IgD-negative memory B cell (primary cell): ENCODE measurements at regions not wholly inside any gene's neighbourhood (a gene's known extent, or its start where the extent isn't known, plus 50 kb on each side); places are given as distances from the start of the nearest gene placed in this dataset.
A peak's percentile ranks its signal among the peaks of the same experiment; 100 is the strongest.
"Not testable (repeated sequence)": the region's sequence is repeated elsewhere in the genome, so short reads cannot be mapped to it uniquely, and the experiment has no call there.

Experiments
- H3K27ac Mint-ChIP-seq, 3 donors: one replicate each; pipeline ENCODE4 v1.8.0; 2020 to 2022; ENCODE audit warnings: mild to moderate bottlenecking in 3 of 3, mixed read lengths in 3 of 3, moderate library complexity in 1 of 3
- H3K27me3 Mint-ChIP-seq: one replicate; pipeline ENCODE4 v1.8.0; 2021; ENCODE audit warnings: mixed read lengths
- H3K36me3 Mint-ChIP-seq: one replicate; pipeline ENCODE4 v1.8.0; 2020; ENCODE audit warnings: mild to moderate bottlenecking, mixed read lengths
- H3K4me1 Mint-ChIP-seq, 3 donors: one replicate each; pipeline ENCODE4 v1.8.0; 2020 to 2022; ENCODE audit warnings: mixed read lengths in 3 of 3, mild to moderate bottlenecking in 1 of 3
- H3K4me3 Mint-ChIP-seq, 4 donors: one replicate each; pipeline ENCODE4 v1.8.0; 2020 to 2022; ENCODE audit warnings: mild to moderate bottlenecking in 4 of 4, mixed read lengths in 4 of 4, moderate library complexity in 3 of 4
- H3K9me3 Mint-ChIP-seq, 3 donors: one replicate each; pipeline ENCODE4 v1.8.0; 2020 to 2021; ENCODE audit warnings: mixed read lengths in 3 of 3, mild to moderate bottlenecking in 1 of 3

- Mint-ChIP-seq H3K4me1 (peaks cover 0 to 1% (median 0%) of the 10 kb centered on the region in 3 donors), H3K36me3 (peaks cover 3% of the 10 kb centered on the region)
Measured at GRCh38 chr7:56483861-56484550, 367.8 kb upstream of the NUPR2 start.

GRCh38 chr7:56483153-56483552 lies 366.9 kb upstream of the NUPR2 start:
- H3K27ac Mint-ChIP-seq: no peak overlapping the region
- peaks cover 0 to 1% (median 0%) of the 10 kb centered on the region in 3 donors for H3K4me1 Mint-ChIP-seq
- no peak overlapping the region for H3K4me3 Mint-ChIP-seq
- peaks cover 3% of the 10 kb centered on the region for H3K36me3 Mint-ChIP-seq
- H3K27me3 Mint-ChIP-seq: no peaks in the 10 kb centered on the region
- H3K9me3 Mint-ChIP-seq: peaks cover 8 to 24% (median 19%) of the 10 kb centered on the region in 3 donors

More at GRCh38 chr7:56483861-56484550, 367.8 kb upstream of the NUPR2 start:
- H3K27ac Mint-ChIP-seq: no peak overlapping the region
- H3K9me3 Mint-ChIP-seq: peaks cover 6 to 27% (median 24%) of the 10 kb centered on the region in 3 donors
- no peaks in the 10 kb centered on the region for H3K27me3 Mint-ChIP-seq
- no peak overlapping the region for H3K4me3 Mint-ChIP-seq

DNA sequence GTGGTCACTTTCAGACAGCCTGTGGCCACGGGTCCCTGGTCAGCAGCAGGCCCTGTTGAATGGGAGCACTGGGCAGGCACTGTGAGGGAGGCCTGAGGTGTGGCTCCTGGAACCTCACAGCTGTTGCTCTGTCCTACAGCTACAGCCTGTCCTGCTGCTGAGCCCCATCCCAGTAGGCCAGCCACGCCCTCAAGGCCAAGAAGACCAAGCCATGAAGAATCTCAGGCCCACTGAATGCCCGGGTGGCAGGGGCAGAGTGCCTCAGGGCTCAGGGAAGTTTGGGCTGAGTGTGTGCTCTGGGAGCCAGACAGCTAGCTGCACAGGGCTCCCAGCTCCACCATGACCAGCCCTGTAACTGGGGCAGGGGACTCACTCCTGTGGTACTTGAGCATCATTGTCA lies 363.5 kb upstream of the NUPR2 start:
- Mint-ChIP-seq H3K27me3 (no peaks in the 10 kb centered on the region), H3K9me3 (peaks cover 16 to 23% (median 18%) of the 10 kb centered on the region in 3 donors), H3K4me3 (no peak overlapping the region), H3K36me3 (peaks cover 3% of the 10 kb centered on the region), H3K27ac (no peak overlapping the region), H3K4me1 (peaks cover 0 to 1% (median 0%) of the 10 kb centered on the region in 3 donors)

DNA sequence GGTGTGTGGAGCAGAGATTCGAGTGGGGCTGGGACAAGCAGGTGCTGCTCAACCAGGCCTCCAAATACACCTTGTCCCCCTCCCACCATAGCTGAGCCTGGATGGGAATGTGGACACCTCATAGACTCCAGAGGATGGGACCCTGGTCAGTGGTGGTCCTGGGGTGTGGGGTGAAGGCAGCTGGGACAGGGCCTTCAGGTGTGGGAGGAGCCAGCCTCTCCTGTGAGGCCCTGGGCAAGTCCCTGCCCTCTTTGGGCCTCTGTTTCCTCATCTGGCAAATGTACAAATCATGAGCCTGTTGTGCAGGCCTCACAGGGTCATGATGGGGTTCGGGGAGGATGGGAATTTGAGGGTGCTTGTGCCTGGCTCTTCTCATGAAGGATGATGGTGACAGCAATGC lies 362.9 kb upstream of the NUPR2 start:
- H3K9me3 Mint-ChIP-seq: peaks cover 16 to 23% (median 18%) of the 10 kb centered on the region in 3 donors
- H3K27ac Mint-ChIP-seq: no peak overlapping the region
- H3K36me3 Mint-ChIP-seq: peaks cover 3% of the 10 kb centered on the region
- no peaks in the 10 kb centered on the region for H3K27me3 Mint-ChIP-seq
- H3K4me1 Mint-ChIP-seq: peaks cover 0 to 1% (median 0%) of the 10 kb centered on the region in 3 donors
- H3K4me3 Mint-ChIP-seq: no peak overlapping the region

- Mint-ChIP-seq H3K9me3 (peaks cover 9 to 20% (median 12%) of the 10 kb centered on the region in 3 donors), H3K4me3 (no peak overlapping the region), H3K4me1 (no peaks in the 10 kb centered on the region), H3K27ac (no peak overlapping the region), H3K36me3 (no peaks in the 10 kb centered on the region), H3K27me3 (no peaks in the 10 kb centered on the region)
Measured at GRCh38 chr7:56474271-56474670, 358.1 kb upstream of the NUPR2 start.

GRCh38 chr7:56471811-56472210 lies 355.6 kb upstream of the NUPR2 start:
- Mint-ChIP-seq H3K27ac (peak overlapping the region in 1 of 3 donors; percentile 67), H3K4me3 (no peak overlapping the region), H3K9me3 (peaks cover 3 to 14% (median 10%) of the 10 kb centered on the region in 3 donors), H3K27me3 (no peaks in the 10 kb centered on the region), H3K4me1 (no peaks in the 10 kb centered on the region), H3K36me3 (no peaks in the 10 kb centered on the region)

- not testable (repeated sequence) for H3K4me3 Mint-ChIP-seq
Measured at GRCh38 chr7:56466607-56467525, 350.6 kb upstream of the NUPR2 start.

GRCh38 chr7:56449762-56450161 lies 333.5 kb upstream of the NUPR2 start:
- H3K4me3 Mint-ChIP-seq: no peak overlapping the region
- no peaks in the 10 kb centered on the region for H3K27me3 Mint-ChIP-seq
- no peak overlapping the region for H3K27ac Mint-ChIP-seq
- no peaks in the 10 kb centered on the region for H3K4me1 Mint-ChIP-seq
- peaks cover 11 to 25% (median 13%) of the 10 kb centered on the region in 3 donors for H3K9me3 Mint-ChIP-seq
- no peaks in the 10 kb centered on the region for H3K36me3 Mint-ChIP-seq

More at GRCh38 chr7:56466607-56467525, 350.6 kb upstream of the NUPR2 start:
- H3K27me3 Mint-ChIP-seq, H3K36me3 Mint-ChIP-seq, H3K27ac Mint-ChIP-seq, H3K4me1 Mint-ChIP-seq: not testable (repeated sequence)
- peaks cover 7 to 27% (median 25%) of the 10 kb centered on the region in 3 donors for H3K9me3 Mint-ChIP-seq

GRCh38 chr7:56447864-56448693 lies 331.9 kb upstream of the NUPR2 start:
- Mint-ChIP-seq H3K27ac (no peak overlapping the region), H3K36me3 (no peaks in the 10 kb centered on the region), H3K9me3 (peaks cover 10 to 30% (median 14%) of the 10 kb centered on the region in 3 donors), H3K4me1 (no peaks in the 10 kb centered on the region), H3K27me3 (no peaks in the 10 kb centered on the region), H3K4me3 (no peak overlapping the region)

- not testable (repeated sequence) for H3K4me1 Mint-ChIP-seq, H3K27me3 Mint-ChIP-seq, H3K27ac Mint-ChIP-seq, H3K4me3 Mint-ChIP-seq, H3K36me3 Mint-ChIP-seq
- H3K9me3 Mint-ChIP-seq: peaks cover 5 to 15% (median 9%) of the 10 kb centered on the region in 3 donors
Measured at GRCh38 chr7:56420528-56420927, 304.3 kb upstream of the NUPR2 start.

GRCh38 chr7:56375173-56375572 lies 259.0 kb upstream of the NUPR2 start:
- Mint-ChIP-seq H3K4me1 (no peaks in the 10 kb centered on the region), H3K27ac (no peak overlapping the region), H3K27me3 (no peaks in the 10 kb centered on the region), H3K9me3 (no peaks in the 10 kb centered on the region), H3K4me3 (no peak overlapping the region), H3K36me3 (no peaks in the 10 kb centered on the region)

DNA sequence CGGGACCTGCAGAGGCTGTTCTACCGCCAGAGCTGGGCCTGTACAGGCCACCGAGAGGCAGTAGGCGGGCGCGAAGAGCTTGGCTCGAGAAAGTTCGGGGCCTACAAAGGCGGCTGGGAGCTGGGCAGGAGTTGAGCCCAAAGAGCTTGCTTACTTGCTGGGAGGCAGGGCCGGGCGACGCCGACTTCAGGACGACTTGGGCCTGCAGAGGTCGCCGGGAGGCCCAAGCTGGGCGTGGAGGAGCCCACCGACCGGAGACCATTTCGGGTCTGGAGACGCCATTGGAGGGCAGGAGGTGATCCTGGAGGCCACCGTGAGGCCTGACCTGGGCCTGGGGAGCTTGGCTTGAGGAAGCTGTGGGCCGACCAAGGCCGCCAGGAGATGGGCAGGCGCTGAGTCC lies 258.4 kb upstream of the NUPR2 start:
- not testable (repeated sequence) for H3K27me3 Mint-ChIP-seq, H3K27ac Mint-ChIP-seq, H3K4me1 Mint-ChIP-seq, H3K36me3 Mint-ChIP-seq, H3K9me3 Mint-ChIP-seq, H3K4me3 Mint-ChIP-seq

GRCh38 chr7:56373314-56373713 lies 257.1 kb upstream of the NUPR2 start:
- H3K4me1 Mint-ChIP-seq, H3K27me3 Mint-ChIP-seq, H3K27ac Mint-ChIP-seq, H3K36me3 Mint-ChIP-seq, H3K9me3 Mint-ChIP-seq, H3K4me3 Mint-ChIP-seq: not testable (repeated sequence)

DNA sequence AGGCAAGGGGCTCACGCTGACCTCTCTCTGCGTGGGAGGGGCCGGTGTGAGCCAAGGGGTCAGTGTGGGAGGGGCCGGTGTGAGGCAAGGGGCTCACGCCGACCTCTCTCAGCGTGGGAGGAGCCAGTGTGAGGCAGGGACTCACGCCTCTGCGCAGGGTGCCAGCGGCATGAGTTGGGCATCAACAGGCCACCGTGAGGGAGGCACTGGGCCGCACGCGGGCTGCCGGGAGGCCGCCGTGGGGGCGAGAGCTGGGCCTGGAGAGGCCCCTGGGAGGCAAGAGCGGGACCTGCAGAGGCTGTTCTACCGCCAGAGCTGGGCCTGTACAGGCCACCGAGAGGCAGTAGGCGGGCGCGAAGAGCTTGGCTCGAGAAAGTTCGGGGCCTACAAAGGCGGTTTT lies 255.6 kb upstream of the NUPR2 start:
- H3K27ac Mint-ChIP-seq, H3K9me3 Mint-ChIP-seq: not testable (repeated sequence)

More for the DNA sequence above, 255.6 kb upstream of the NUPR2 start:
- not testable (repeated sequence) for H3K4me3 Mint-ChIP-seq, H3K4me1 Mint-ChIP-seq, H3K27me3 Mint-ChIP-seq, H3K36me3 Mint-ChIP-seq
